AG04449 (cell line): ENCODE measurements at regions not wholly inside any gene's neighbourhood (a gene's known extent, or its start where the extent isn't known, plus 50 kb on each side); places are given as distances from the start of the nearest gene placed in this dataset.

Source experiments
- CTCF ChIA-PET: fragments of 350-600 bp; formaldehyde crosslinking; extraction: SDS; loops from one replicate; lab custom pipeline; 2021; ENCODE audit warnings: antibody characterized with exemption; lab: Yijun Ruan, JAX
- POLR2A ChIA-PET: fragments of 400-600, 350-600 bp; formaldehyde crosslinking; extraction: SDS; loops from one replicate; lab custom pipeline; 2020; ENCODE audit warnings: antibody characterized with exemption, inconsistent platforms; lab: Yijun Ruan, JAX
- DNase-seq: peaks from one replicate; pipeline ENCODE4 v3.0.0-alpha.2; 2010; ENCODE audit warnings: low read depth, low spot score
- H3K4me3 ChIP-seq: 2 replicates; pipeline ENCODE4 v1.5.1; 2011; ENCODE audit warnings: low read depth, mild to moderate bottlenecking, control low read depth, low read length
- TF ChIP-seq, protein P1 (sequence below): IDR thresholded peaks from one replicate; pipeline ENCODE4 v1.5.1; 2011; ENCODE audit warnings: mild to moderate bottlenecking, moderate library complexity, low read length, control low read depth, inconsistent platforms; ENCODE audit not compliant: insufficient read depth; ENCODE audit errors: missing control alignments

DNA sequence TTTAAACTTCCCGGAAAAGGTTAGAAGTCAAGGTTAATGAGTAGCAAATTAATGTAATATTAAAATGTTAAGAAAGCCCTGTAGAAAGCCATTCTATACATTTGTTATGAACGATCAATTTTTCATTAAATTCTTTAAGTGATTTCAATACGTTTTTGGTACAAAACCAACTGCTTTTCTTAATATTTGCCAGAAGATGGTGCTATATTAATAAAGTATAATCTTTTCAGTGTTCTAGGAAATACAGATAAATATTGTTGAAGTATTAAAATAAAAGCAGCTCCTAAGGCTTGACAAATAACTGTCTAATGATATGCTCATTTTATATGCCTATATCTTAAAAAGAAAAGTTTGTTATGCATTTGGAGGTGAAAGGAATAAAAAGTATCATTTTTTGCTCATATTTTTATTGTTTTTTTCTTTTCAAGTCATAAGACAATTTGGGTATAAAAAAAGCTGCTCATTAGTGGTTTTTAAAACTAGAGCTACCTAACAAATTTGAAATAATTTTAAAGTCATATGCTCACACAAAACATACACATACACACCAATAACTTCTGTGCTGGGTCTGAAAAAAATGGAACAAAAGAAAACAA, 130.3 kb upstream of the POT1 start:
- TF ChIP-seq, protein P1, sequence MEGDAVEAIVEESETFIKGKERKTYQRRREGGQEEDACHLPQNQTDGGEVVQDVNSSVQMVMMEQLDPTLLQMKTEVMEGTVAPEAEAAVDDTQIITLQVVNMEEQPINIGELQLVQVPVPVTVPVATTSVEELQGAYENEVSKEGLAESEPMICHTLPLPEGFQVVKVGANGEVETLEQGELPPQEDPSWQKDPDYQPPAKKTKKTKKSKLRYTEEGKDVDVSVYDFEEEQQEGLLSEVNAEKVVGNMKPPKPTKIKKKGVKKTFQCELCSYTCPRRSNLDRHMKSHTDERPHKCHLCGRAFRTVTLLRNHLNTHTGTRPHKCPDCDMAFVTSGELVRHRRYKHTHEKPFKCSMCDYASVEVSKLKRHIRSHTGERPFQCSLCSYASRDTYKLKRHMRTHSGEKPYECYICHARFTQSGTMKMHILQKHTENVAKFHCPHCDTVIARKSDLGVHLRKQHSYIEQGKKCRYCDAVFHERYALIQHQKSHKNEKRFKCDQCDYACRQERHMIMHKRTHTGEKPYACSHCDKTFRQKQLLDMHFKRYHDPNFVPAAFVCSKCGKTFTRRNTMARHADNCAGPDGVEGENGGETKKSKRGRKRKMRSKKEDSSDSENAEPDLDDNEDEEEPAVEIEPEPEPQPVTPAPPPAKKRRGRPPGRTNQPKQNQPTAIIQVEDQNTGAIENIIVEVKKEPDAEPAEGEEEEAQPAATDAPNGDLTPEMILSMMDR: no peak
- ChIA-PET CTCF (interaction anchor here (0.7 to 2.0 kb wide), 6 partner anchors 9 to 613 kb away, joined by 3 to 11 read pairs (median 4); no protein-coding TSS in a partner anchor), POLR2A (no interaction called here)
- no peak for DNase-seq
- H3K4me3 ChIP-seq: no peak overlapping the region

- ChIA-PET CTCF (interaction anchor here (0.5 kb wide), 1 partner anchor 590 kb away, joined by 3 read pairs; no protein-coding TSS in a partner anchor), POLR2A (no interaction called here)
- H3K4me3 ChIP-seq: no peak overlapping the region
- TF ChIP-seq, protein P1: no peak
- DNase-seq: no peak
Measured at GRCh38 chr7:125057963-125058362, 128.3 kb upstream of the POT1 start.

GRCh38 chr7:125055376-125055775, 125.8 kb upstream of the POT1 start:
- CTCF ChIA-PET: interaction anchor here (1.3 kb wide), 1 partner anchor 27 kb away, joined by 3 read pairs; no protein-coding TSS in a partner anchor
- POLR2A ChIA-PET: no interaction called here
- H3K4me3 ChIP-seq: no peak overlapping the region
- TF ChIP-seq, protein P1: no peak
- DNase-seq: no peak

DNA sequence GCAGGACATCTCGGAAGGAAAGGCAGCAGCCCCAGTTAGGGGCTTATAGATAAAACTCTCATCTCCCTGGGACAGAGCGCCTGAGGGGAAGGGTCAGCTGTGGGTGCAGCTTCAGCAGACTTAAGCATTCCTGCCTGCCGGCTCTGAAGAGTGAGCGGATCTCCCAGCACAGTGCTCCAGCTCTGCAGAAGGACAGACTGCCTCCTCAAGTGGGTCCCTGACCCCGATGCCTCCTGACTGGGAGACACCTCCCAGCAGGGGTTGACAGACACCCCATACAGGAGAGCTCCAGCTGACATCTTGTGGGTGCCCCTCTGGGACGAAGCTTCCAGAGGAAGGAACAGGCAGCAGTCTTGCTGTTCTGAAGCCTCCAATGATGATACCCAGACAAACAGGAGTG, 117.1 kb upstream of the POT1 start:
- H3K4me3 ChIP-seq: no peak overlapping the region
- TF ChIP-seq, protein P1: no peak
- ChIA-PET CTCF (interaction anchor here (1.1 kb wide), 1 partner anchor 14 kb away, joined by 3 read pairs; no protein-coding TSS in a partner anchor), POLR2A (no interaction called here)
- no peak for DNase-seq

GRCh38 chr7:125033506-125033905, 103.9 kb upstream of the POT1 start:
- no peak overlapping the region for H3K4me3 ChIP-seq
- POLR2A ChIA-PET: no interaction called here
- CTCF ChIA-PET: no interaction called here
- no peak for DNase-seq
- TF ChIP-seq, protein P1: no peak

DNA sequence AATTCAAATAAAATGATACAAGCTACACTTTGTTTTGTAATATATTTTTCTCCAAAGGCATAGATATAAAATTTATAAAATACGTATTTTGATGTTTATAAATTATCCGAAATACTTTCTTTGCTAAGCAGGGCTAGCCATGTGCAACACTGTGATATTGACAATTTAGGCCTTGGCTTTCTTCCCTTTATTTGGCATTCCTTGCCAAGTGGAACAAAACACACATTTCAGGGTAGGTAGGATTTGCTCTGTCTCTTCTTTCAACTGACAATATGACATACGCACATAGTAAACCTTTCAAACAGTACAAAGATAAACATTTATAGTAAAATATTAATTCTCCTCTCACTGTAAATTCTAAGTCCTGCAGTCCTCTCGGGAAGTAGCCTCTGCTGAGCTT, 103.3 kb upstream of the POT1 start:
- no peak for DNase-seq
- no peak overlapping the region for H3K4me3 ChIP-seq
- ChIA-PET POLR2A (no interaction called here), CTCF (no interaction called here)
- TF ChIP-seq, protein P1: no peak
